ENCODE measurements at regions not wholly inside any gene's neighbourhood (a gene's known extent, or its start where the extent isn't known, plus 50 kb on each side); places are given as distances from the start of the nearest gene placed in this dataset.

DNA sequence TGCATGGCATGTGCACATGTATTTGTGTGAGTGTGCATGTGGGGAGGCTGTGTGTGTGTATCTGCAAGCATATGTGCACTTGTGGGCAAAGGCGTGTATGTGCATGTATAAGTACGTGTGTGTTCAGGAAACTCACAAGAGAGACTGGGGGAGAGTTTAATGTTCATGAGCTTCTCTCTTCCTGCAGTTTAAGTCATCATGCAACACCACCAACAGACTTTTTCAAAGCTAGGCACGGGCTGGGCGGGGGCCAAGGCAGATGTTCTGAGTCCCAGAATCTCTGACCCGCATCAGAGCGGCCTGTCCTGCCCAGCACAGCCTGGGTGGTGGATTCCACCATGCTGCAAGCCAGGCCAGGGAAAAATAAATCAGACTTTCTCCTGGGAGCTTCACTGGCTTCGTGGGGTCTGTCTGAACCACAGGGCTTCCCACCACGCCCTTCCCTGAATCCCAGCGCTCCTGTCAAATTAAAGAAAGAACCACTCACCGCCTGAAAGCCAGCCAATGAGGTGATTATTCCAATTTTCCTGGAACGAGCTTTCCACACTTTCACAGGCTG is 75.7 kb downstream of the PITPNM2 start:
- TF ChIP-seq, protein P1, sequence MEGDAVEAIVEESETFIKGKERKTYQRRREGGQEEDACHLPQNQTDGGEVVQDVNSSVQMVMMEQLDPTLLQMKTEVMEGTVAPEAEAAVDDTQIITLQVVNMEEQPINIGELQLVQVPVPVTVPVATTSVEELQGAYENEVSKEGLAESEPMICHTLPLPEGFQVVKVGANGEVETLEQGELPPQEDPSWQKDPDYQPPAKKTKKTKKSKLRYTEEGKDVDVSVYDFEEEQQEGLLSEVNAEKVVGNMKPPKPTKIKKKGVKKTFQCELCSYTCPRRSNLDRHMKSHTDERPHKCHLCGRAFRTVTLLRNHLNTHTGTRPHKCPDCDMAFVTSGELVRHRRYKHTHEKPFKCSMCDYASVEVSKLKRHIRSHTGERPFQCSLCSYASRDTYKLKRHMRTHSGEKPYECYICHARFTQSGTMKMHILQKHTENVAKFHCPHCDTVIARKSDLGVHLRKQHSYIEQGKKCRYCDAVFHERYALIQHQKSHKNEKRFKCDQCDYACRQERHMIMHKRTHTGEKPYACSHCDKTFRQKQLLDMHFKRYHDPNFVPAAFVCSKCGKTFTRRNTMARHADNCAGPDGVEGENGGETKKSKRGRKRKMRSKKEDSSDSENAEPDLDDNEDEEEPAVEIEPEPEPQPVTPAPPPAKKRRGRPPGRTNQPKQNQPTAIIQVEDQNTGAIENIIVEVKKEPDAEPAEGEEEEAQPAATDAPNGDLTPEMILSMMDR (IDR thresholded peaks at IDR 0.05), result no peak
- TF ChIP-seq EZH2 (IDR thresholded peaks at IDR 0.05; ENCODE audit: borderline replicate concordance, insufficient read depth, low read depth, low read length, poor library complexity, severe bottlenecking), result no peak

Measured in B cell (primary cell).